ENCODE measurements at regions not wholly inside any gene's neighbourhood (a gene's known extent, or its start where the extent isn't known, plus 50 kb on each side); places are given as distances from the start of the nearest gene placed in this dataset.

GRCh38 chr19:46546194-46546896 is 50.7 kb upstream of the PNMA8B start:
- H3K4me1 Mint-ChIP-seq: peaks cover 0 to 4% (median 4%) of the 10 kb centered on the region in 3 donors
- H3K27ac Mint-ChIP-seq: peak overlapping the region in 1 of 6 donors; percentile 65
- H3K9me3 Mint-ChIP-seq: peaks cover 0 to 28% (median 17%) of the 10 kb centered on the region in 7 donors
- peaks cover 6 to 14% (median 12%) of the 10 kb centered on the region in 3 donors for H3K27me3 Mint-ChIP-seq
- no peak for DNase-seq
- ATAC-seq (ENCODE audit: low read depth in 2 of 2): peak in 1 of 2 donors; percentile 37
- H3K4me3 Mint-ChIP-seq: peak overlapping the region in 1 of 8 donors; percentile 55
- peaks cover 10 to 14% of the 10 kb centered on the region in 2 donors for H3K36me3 Mint-ChIP-seq

GRCh38 chr19:46550684-46551083 is 50.4 kb upstream of the CALM3 start:
- Mint-ChIP-seq H3K27me3 (peaks cover 12 to 36% (median 33%) of the 10 kb centered on the region in 3 donors), H3K27ac (no peak overlapping the region), H3K4me3 (no peak overlapping the region), H3K36me3 (peaks cover 12 to 16% of the 10 kb centered on the region in 2 donors), H3K9me3 (peaks cover 0 to 37% (median 24%) of the 10 kb centered on the region in 7 donors), H3K4me1 (no peaks in the 10 kb centered on the region)
- ATAC-seq (ENCODE audit: low read depth in 2 of 2): no peak
- DNase-seq: no peak

DNA sequence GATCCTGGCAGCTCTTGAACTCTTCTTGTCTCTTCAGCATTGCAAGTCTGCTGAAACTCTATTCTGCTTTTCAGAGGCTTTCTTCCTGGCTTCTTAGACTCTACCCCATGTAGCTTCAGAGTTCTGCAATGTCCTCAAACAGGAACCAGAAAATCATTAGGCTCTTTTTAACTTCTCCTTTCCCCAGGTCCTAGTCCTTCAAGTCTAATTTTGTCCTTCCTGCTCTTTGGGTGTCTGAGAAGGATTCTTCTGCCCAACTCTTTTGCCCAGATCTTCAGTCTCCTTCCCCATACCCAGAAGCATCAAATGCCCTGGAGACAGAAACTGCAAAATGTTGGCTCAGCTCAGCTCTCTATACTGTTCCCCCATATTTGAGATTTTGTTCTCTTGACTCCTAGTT is 50.0 kb upstream of the CALM3 start:
- Mint-ChIP-seq H3K9me3 (peaks cover 0 to 39% (median 24%) of the 10 kb centered on the region in 7 donors), H3K4me3 (no peak overlapping the region), H3K4me1 (no peaks in the 10 kb centered on the region), H3K27me3 (peaks cover 12 to 36% (median 33%) of the 10 kb centered on the region in 3 donors), H3K27ac (no peak overlapping the region), H3K36me3 (peaks cover 12 to 16% of the 10 kb centered on the region in 2 donors)
- DNase-seq: no peak
- ATAC-seq (ENCODE audit: low read depth in 2 of 2): no peak
